ENCODE measurements at regions not wholly inside any gene's neighbourhood (a gene's known extent, or its start where the extent isn't known, plus 50 kb on each side); places are given as distances from the start of the nearest gene placed in this dataset.

- no peak for TF ChIP-seq CTCF (conservative IDR thresholded peaks at IDR 0.05 in 1 of 2, IDR thresholded peaks at IDR 0.05 in 1 of 2; ENCODE audit: extremely low read depth in 1 of 2, insufficient read depth in 1 of 2, low read depth in 1 of 2, low read length in 2 of 2)
- TF ChIP-seq EZH2 (IDR thresholded peaks at IDR 0.05; ENCODE audit: borderline replicate concordance, low read length) = no peak
These were observed 166.0 kb upstream of the ARX start for GRCh38 chrX:25181775-25182174.
